GM13977 (cell line): ENCODE measurements at regions not wholly inside any gene's neighbourhood (a gene's known extent, or its start where the extent isn't known, plus 50 kb on each side); places are given as distances from the start of the nearest gene placed in this dataset.

ENCODE experiments used
- DNase-seq: peaks from one replicate; pipeline ENCODE4 v3.0.0; 2012; ENCODE audit warnings: low spot score
- CTCF ChIP-seq: IDR thresholded peaks from 2 replicates; pipeline ENCODE4 v1.5.1; 2012; ENCODE audit warnings: mild to moderate bottlenecking, control low read depth; ENCODE audit not compliant: insufficient read depth; ENCODE audit errors: extremely low read depth, missing control alignments
- in situ Hi-C: fragments of 300-500 bp; cut with MboI; formaldehyde crosslinking; loops from one replicate; pipeline ENCODE4 v1.12.0; 2022; ENCODE audit warnings: low sequenced_read_pairs, low pct_unique_long_range_greater_than_20kb, mixed read lengths, inconsistent platforms; ENCODE audit not compliant: unreplicated experiment

GRCh38 chr1:88544195-88544594, 139.9 kb upstream of the PKN2 start:
- no peak for DNase-seq
- TF ChIP-seq CTCF: no peak
- in situ Hi-C loops: no loop called here

GRCh38 chr1:88549536-88549935, 134.5 kb upstream of the PKN2 start:
- no peak for DNase-seq
- in situ Hi-C loops: no loop called here
- TF ChIP-seq CTCF: no peak

GRCh38 chr1:88552226-88552625, 131.8 kb upstream of the PKN2 start:
- in situ Hi-C loops: no loop called here
- TF ChIP-seq CTCF: no peak
- DNase-seq: no peak

- no peak for TF ChIP-seq CTCF
- DNase-seq: no peak
- in situ Hi-C loops: no loop called here
These were observed 127.1 kb upstream of the PKN2 start for GRCh38 chr1:88557014-88557413.

GRCh38 chr1:88560621-88561020, 123.5 kb upstream of the PKN2 start:
- DNase-seq: no peak
- in situ Hi-C loops: no loop called here
- no peak for TF ChIP-seq CTCF

- TF ChIP-seq CTCF: no peak
- DNase-seq: no peak
- in situ Hi-C loops: no loop called here
These were observed 121.1 kb upstream of the PKN2 start for GRCh38 chr1:88562991-88563390.
